T follicular helper cell (primary cell): ENCODE measurements at regions not wholly inside any gene's neighbourhood (a gene's known extent, or its start where the extent isn't known, plus 50 kb on each side); places are given as distances from the start of the nearest gene placed in this dataset.

Experiments
- DNase-seq: peaks from one replicate; pipeline ENCODE4 v3.0.0-alpha.2; 2020; ENCODE audit warnings: low read depth

- DNase-seq, result no peak
Measured at GRCh38 chr19:28883241-28883693, 329.7 kb downstream of the UQCRFS1 start.

DNA sequence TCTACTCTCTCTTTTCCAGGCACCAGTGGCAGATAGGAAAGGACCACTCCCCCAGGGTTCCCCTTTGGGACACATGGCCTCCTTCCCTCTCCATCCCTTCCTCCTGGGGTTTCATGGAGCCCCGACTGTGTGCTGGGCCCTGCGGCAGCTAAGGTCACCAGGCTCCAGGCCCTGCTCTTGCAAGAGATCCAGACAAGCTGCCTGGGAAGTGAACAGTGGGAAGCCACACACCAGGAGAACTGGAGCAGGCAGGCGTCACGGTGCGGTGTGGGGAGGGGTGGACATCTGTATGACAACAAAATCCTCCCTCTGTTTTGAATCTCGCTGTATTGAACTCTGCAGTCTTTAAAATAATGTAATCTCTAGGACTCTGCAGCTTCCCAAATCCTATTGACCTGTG is 330.1 kb downstream of the UQCRFS1 start:
- no peak for DNase-seq

- DNase-seq, result no peak
Measured at GRCh38 chr19:28881616-28882015, 331.3 kb downstream of the UQCRFS1 start.

- no peak for DNase-seq
Measured at GRCh38 chr19:28880735-28881401, 332.1 kb downstream of the UQCRFS1 start.

GRCh38 chr19:28878862-28879566 is 333.9 kb downstream of the UQCRFS1 start:
- DNase-seq, result peak; percentile 23

- no peak for DNase-seq
Measured at GRCh38 chr19:28876609-28877123, 336.3 kb downstream of the UQCRFS1 start.

- DNase-seq, result no peak
Measured at GRCh38 chr19:28874742-28875141, 338.2 kb downstream of the UQCRFS1 start.

- DNase-seq, result no peak
Measured at GRCh38 chr19:28873301-28873700, 339.6 kb downstream of the UQCRFS1 start.

- no peak for DNase-seq
Measured at GRCh38 chr19:28871099-28871725, 341.7 kb downstream of the UQCRFS1 start.

DNA sequence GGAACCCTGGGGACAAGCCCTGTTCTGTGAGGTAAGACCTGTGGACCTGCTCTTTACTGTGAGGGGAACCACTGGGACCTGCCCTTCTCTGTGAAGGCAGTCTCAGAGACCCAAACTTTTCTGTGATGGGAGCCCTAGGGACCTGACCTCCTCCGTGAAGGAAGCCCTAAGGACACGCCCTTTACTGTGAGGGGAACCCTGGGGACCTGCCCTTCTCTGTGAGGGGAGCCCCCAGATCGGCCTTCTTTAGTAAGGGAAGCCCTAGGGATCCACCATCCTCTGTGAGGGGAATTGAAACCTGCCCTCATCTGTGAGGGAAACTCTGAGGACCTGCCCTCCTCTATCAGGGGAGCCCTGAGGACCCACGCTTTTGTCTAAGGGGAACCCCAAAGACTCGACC is 343.5 kb downstream of the UQCRFS1 start:
- no peak for DNase-seq

- no peak for DNase-seq
Measured at GRCh38 chr19:28868836-28869235, 344.1 kb downstream of the UQCRFS1 start.

GRCh38 chr19:28867978-28868377 is 345.0 kb downstream of the UQCRFS1 start:
- no peak for DNase-seq

GRCh38 chr19:28864577-28865042 is 348.3 kb downstream of the UQCRFS1 start:
- no peak for DNase-seq

DNA sequence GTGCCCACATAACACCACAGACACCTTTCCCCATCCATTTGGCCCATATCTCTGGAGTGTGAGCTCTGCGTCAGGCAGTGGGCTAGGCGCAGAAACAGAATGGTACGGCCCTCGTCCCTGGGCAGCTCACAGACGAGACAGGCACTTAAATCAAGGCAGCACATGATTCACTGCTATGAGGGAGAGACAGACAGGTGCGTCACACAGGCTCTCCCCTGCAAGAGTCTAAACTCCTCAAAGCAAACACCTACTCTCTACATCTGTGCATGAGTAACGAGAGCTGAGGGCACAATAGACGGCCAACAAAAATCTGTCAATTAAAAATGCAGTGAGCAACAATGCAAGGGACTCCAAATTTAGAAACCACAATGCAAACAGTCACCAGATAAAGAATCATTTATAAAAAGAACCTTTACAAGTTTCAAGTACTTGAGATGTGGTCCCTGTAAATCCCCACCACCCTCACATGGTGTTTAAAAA is 348.9 kb downstream of the UQCRFS1 start:
- no peak for DNase-seq

DNA sequence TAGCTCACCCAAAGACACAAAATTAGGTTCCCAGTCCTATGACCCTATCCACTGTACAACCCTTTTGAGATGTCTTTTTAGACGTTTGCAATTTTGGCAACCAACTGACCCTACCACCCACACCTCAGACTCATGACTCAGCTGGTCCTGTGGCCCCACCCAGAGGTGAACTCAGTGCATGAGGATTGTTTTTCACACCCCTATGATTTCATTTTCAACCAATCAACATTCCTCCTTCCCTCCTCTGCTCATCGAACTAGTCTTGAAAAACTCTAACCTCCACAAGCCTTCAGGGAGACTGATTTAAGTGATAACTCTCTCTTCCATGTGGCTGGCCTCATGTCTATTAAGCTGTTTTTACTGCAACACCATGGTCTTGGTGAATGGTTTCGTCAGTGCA is 350.7 kb downstream of the UQCRFS1 start:
- DNase-seq, result no peak

GRCh38 chr19:28859811-28860210 is 353.1 kb downstream of the UQCRFS1 start:
- DNase-seq, result no peak

DNA sequence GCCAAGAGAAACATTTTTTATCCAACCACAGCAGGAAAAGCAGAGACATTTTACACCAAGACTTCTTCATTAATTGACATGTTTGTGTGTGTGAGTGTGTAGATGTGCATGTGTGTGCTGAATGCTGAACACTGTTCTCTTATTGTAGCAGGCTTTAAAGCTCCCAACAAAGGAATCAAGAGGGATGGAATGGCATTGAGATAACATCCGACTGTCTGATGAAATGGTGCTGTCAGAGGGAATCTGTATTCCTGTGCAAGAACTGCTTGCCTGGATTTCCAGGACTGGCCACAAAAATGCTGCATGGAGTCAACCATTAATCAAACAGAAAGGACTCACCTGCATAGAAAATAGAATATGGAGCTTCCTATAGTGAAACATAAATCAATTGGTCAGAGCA is 354.0 kb downstream of the UQCRFS1 start:
- no peak for DNase-seq

DNA sequence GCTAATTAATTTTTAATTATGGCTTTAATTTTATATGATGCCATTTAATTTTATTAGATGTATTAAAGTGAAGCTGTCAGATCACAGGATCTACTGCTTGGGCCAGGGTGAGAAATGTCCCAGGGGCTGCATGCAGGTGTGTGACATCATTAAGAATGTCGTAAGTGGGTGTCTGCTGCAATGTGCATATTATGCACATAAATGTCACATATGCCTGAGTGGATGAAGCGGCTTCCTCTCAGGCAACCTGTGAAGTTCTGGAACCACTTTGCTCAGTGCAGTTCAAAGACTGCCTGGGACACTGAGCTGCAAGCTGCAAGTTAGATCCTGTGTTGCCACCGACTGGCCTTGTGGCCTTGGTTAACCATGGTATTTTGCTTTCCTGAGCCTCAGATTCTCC is 355.0 kb downstream of the UQCRFS1 start:
- no peak for DNase-seq

- no peak for DNase-seq
Measured at GRCh38 chr19:28855216-28855615, 357.7 kb downstream of the UQCRFS1 start.

- no peak for DNase-seq
Measured at GRCh38 chr19:28847468-28847867, 365.5 kb downstream of the UQCRFS1 start.

- no peak for DNase-seq
Measured at GRCh38 chr19:28846094-28846812, 366.7 kb downstream of the UQCRFS1 start.
